EL (cell line): ENCODE measurements at regions not wholly inside any gene's neighbourhood (a gene's known extent, or its start where the extent isn't known, plus 50 kb on each side); places are given as distances from the start of the nearest gene placed in this dataset.
"Not testable (repeated sequence)": the region's sequence is repeated elsewhere in the genome, so short reads cannot be mapped to it uniquely, and the experiment has no call there.

Source experiments
- DNase-seq: peaks from one replicate; pipeline ENCODE4 v3.0.0-alpha.2; 2016

DNA sequence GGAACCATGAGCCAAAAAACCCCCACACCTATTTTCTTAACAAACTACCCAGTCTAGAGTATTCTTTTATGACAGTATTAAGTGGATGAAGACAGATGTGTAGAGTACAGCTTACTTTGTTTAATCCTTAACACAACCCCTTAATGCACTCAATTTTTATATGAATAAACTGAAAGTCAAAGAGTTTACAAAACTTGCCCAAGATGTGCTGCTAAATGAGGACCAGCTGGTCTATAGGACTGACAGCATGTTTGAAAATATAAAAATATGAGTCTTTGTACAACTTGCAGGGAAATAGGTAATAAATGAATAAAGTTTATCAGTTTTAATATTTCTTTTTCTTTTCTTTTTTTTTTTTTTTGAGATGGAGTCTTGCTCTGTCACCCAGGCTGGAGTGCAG lies 102.3 kb downstream of the ZFY start:
- DNase-seq: no peak

DNA sequence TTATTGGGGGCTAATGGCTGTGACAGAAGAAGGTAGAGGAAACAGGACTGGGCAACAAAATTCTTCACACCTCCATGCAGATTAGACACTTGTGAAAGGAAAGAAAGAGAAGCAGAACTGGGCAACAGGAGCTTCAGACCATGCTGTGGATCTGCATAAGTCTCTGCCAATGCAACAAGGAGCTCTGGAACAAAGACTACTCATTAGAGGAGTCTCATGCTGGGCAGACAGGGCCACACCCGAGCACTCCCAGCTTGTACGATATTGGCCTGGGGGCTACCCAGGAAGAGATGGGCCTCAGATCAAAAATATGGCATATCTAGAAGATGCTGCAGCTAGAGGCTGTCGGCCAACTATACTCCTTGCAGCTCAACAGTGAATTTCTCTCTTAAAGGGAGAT lies 105.2 kb downstream of the ZFY start:
- DNase-seq: no peak

DNA sequence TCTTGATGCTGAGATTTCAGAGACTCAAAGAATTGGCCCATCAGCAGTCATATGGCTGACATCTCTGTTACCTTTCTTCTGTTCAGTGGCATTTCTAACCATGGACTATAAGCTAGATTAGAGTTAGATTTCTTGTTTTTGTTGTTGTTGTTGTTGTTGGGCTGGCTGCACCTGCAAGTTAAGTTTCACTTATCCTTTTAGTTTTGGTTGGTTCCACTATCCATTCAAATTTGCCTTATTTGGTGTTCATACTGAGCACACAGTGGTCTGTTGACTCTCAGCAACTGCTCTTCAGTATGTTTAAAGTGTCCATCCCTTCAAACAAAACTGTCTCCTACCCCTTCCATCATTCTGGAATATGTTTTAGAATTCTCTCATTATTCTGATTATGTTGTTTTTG lies 106.8 kb downstream of the ZFY start:
- DNase-seq: no peak

DNA sequence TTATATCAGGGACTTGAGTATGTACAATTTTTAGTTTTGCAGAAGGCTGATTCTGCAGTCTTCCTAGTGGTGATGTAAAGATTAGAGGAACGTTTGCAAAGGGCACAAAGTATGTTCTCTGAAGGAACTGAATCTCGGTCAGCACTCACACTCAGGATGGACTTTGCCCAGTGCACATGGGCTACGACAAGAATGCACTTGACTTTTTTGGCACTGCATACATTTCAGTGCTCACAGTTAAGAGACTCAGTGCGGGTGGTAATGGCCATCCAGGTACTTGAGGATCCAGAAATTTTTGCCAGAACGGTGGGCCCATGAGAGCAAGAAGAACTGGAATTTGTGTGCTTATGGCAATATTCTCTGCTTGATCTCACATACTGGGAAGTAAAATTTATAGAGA lies 107.7 kb downstream of the ZFY start:
- no peak for DNase-seq

DNA sequence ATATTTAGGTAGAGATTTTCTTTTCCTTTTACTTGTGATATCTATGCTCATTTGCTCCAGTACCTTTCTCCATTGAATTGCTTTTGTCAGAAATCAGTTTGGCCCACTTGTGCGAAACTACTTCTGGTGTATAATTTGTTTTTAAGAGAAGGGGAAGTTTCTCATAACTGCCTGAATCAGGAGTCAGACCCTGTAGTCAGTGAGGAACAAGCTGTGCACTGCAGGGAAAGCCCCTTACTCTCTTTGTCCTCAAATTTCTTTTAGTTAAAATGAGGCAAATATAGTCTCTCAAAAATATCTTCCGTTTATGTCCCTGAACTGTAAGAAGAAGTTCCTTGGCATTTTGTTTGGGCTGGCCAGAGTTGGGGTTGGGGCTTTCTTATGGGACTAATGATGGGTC lies 109.9 kb downstream of the ZFY start:
- no peak for DNase-seq

DNA sequence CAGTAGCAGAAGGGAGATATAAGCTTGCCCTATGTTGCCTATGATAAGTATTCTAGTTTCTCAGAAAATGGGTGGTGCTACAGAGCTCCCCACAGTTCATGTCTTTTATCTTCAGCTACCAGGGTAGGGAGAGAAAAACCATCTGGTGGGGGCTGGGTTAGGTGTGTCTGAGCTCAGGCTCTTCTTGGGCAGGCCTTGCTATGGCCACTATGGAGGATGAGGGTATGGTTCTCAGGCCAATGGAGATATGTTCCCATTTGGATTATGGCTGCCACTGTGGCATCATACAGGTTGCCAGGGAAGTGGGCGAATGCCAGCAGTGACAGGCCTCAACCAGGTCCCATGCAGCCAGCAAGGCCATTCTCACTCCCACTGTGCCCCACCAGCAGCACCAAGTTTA lies 120.3 kb downstream of the ZFY start:
- not testable (repeated sequence) for DNase-seq

DNA sequence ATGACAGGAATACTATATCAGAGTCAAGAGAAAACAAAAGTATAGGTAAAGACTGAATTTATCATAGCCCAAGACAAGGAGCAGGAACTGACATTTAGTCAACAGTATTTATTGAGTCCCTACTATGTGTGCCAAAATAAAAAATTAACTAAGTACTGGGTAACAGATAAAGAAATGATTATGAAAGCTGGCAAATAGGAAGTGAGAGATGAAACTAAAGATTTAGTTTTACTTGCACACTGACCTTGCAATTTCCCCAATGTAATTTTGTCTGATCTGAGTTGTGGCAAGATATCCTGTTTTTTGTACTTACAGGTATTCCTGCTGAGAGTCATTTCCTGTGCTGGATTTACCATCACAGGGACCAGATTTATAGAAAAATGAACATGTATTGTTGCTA lies 123.2 kb downstream of the ZFY start:
- DNase-seq: not testable (repeated sequence)

DNA sequence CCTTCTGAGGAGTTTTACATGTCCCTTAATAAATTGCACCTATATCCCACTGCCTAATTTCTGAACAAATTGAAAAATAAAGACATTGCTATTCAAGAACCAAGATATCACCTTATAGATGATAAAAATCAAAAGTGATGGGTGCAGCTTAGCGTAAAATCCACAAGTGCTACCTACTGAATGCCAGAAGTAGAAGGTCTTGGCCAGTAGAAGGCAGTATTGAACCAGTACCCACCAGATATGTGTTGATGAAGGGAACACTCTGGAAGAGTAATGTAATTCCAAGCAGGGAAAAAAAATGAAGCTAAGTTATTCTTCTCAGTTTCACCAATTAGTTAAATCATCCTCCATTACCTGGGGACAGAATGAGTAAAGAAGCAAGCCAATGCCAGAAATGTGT lies 125.5 kb downstream of the ZFY start:
- not testable (repeated sequence) for DNase-seq

DNA sequence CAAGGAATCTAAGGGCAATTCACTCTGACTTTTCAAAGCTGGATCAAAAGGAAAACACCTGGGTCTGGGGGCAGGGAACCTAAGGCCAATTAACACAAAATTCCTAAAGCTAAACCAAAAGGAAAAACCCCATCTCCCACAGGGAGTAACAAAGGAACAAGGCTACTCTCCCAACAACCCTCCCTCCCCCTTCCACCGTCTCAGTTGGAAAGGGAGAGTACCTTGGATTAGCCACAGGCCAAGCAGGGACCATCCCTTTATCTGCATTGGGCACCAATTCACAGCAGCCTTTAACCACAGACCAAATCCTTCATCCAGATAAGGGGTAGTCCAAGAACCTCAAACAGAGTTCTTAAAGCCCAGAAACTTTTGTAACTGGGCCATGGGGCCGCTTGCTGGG lies 153.0 kb downstream of the ZFY start:
- DNase-seq: not testable (repeated sequence)

DNA sequence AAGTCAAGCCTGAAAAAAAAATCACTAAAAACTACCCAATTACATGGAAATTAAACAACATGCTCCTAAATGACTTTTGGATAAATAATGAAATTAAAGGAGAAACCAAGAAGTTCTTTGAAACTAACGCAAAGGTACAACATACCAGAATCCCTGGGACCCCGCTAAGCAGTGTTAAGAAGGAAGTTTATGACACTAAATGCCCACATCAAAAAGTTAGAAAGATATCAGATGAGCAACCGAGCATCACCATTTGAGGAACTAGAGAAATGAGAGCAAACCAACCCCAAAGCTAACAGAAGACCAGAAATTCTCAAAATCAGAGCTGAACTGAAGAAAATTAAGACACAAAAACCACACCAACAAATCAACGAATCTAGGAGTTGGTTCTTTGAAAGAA lies 173.5 kb downstream of the ZFY start:
- DNase-seq: not testable (repeated sequence)

DNA sequence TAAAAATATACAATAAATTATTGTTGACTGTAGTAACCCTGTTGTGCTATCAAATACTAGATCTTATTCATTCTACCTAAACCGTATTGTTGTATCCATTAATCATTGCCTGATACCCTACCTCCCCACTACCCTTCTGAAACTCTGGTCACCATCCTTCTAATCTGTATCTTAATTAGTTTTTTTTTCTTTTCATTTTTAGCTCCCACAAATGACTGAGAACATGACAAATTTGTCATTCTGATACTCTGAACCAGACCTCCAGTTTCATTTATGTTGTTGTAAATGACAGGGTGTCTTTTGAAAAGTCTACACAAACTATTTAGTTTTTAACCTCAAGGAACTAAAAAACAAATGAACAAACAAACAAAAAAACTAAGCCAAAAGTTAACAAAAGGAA lies 185.1 kb downstream of the ZFY start:
- not testable (repeated sequence) for DNase-seq

DNA sequence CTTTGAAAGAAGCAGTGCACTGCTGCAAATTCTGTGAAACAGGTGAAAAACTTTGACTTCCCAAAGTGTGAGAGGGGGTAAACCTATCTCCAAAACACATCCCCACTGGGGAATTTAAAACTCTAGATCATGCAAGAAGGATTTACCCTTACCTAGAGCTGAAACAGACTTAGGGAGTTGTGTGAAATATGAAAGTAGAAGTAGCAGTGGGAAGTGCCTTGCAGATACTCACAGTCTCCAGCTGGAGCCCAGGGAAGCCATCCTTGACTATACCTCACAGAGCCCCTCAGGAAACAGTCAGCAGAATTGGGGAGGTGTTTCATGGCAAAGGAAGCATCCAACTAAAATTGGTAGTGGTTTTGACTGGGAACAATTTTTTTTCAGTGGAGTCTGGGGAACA lies 185.5 kb downstream of the ZFY start:
- DNase-seq: not testable (repeated sequence)

DNA sequence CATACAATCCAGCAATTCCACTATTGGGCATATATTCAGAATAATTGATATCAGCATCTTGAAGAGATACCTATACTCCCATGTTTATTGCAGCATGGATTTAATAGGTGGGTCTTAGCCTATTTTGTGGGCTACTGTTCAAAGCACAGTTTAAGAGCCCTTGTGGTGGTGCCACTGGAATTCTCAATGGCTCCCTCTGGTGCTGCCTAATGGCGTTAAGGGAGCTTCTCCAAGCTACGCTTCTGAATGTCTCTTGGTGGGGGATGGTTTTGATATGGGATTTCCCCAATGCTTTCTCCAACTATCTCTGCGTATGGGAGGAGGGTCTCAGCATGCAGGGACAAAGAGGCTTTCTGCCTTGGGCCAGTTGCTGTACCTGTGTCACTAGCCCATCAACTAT lies 188.3 kb downstream of the ZFY start:
- DNase-seq: not testable (repeated sequence)

DNA sequence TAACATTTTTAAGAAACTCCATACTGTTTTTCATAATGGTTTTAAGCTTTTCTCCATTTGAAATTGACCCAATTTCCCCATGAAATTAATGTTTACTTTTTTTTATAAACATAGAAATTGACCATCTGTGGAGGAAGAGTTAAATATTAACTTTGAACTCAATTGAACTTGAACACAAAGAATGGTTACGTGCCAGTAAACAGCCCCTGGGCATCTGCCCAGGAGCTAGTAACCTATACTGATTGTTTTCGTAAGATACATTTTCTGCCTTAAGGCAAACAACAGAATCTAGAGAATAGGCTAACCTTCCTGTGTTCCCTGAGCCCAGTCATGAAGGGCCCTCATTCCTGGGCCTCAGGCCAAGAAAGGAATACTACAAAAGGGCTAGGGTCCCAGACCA lies 235.9 kb downstream of the ZFY start:
- not testable (repeated sequence) for DNase-seq

DNA sequence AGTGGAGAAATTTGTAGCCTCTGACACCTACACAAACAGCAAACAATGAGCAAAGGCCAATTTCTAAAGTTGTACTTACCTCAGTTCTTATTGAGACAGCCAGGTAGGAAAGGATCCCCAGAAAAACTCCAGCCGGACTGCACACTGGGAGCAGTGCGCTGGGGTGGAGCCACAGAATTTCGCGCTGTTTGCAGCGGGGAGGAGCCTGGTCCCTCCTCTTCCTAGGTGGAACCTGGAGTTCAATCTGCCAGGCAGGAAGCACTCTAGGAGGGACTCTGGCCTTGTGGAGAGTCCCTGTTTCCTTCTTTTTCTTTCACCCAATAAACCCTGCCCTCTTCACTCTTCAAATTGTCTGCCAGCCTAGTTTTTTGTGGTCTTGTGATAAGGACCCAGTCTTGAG lies 259.9 kb downstream of the ZFY start:
- DNase-seq: not testable (repeated sequence)

DNA sequence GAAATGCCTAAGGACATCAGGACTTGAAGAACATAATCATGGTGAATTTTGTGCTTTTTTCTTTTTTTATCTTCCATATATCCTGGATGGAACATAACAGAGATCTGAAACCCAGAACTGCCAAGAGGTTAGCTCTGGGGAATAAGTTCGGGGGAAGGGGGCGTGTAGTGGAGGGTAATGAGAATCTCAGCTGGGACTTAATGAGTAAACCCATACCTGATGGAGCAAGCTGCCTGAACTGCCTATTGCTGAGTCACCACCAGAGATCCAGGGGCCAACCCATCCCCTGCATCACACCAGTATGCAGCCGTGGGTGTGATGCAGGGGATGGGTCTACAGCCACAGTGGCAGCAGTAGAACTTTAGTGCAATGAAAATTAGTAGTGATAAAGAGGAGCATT lies 267.1 kb downstream of the ZFY start:
- not testable (repeated sequence) for DNase-seq

DNA sequence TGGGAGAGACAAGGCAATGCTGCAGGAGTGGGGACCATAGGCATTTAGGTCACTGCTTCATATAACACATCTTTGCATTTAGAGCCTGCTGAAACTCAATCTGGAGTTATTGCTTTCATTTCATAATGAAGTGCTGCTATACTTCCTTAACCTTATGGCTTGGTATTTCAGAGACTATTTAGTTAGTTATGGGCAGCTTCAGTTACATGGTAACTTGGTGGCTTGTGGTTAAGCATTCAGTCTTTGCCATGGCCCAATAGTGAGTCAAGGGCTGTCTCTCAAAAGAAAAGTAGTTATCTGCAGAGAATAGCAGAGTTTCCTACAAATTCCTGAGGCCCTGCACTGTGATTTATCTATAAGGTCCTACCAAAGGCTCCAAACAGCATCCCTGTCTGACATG lies 271.6 kb downstream of the ZFY start:
- DNase-seq: not testable (repeated sequence)

DNA sequence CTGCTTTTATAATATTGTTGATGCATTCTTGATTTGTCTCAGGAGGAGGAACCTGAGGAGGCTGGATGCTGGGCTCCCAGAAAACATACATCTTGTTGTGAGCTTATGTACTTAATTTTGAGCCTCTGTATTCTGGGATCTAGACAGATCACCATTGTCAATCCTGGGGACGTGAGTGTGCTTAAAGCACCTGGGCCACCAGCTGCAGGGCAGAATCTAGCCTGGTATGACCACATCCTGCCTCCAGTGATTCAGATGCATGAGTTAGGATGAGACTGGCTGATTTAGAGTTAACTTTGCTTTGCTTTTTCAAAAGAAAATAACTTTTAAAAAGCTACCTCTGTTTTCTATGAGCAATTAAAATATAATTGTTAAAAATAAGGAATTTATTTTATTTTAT lies 278.0 kb downstream of the ZFY start:
- DNase-seq: not testable (repeated sequence)

DNA sequence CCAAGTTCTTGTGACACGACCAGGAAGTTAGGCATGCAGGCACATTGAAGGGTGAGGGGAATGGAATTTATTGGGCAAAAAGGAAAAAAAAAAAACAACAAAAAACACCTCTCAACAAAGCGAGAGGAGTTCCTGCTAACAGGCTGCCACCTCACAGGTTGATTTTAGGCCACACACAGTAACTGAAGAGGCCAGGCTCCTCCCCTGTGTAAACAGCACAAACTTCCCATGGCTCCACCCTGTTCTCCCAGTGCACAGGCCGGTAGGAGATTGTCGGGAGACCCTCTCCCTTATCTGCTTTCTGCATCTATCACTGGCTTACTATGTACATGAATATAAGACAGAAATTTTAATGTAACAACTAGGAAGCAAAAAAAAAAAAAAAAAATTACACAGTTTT lies 283.0 kb downstream of the ZFY start:
- DNase-seq: not testable (repeated sequence)

DNA sequence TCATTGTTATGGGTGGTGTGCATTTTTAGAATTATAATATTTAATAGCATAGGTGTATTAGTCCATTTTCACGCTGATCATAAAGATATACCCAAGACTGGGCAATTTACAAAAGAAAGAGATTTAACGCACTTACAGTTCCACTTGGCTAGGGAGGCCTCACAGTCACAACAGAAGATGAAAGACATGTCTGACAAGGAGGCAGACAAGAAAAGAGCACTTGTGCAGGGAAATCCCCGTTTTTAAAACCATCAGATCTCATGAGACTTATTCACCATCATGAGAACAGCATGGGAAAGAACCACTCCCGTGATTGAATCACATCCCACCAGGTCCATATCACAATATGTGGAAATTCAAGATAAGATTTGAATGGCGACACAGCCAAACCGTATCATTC lies 283.4 kb downstream of the ZFY start:
- not testable (repeated sequence) for DNase-seq

DNA sequence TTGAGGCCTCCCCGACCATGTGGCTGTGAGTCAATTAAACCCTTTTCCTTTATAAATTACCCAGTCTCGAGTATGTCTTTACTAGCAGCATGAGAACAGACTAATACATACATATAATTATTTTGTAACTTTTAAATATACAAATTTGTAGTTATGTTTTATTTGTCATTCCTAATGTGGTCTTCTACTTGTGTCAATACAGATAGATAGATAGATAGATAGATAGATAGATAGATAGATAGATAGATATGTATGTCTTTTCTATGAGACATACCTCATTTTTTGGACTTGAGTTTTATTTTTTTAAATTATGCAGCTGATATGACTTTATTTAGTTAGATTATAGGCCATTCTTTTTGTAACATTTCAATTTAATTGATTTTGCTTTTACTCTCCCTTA lies 316.0 kb upstream of the TGIF2LY start:
- not testable (repeated sequence) for DNase-seq

DNA sequence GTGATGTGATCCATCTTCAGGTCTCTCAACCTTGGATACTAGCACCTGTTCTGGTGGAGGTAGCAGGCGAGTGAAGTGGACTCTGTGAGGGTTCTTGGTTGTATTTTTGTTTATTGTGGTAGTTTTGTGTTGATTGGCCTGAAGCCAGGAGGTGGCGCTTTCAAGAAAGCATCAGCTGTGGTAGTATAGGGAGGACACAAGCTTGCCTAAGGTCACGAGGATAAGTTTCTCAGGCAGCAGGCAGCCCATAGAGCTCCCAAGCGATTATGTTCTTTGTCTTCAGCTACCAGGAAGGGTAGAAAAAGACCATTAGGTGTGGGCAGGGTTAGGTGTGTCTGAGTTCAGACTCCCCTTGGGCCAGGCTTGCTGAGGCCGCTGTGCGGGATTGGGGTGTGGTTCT lies 290.8 kb upstream of the TGIF2LY start:
- not testable (repeated sequence) for DNase-seq

DNA sequence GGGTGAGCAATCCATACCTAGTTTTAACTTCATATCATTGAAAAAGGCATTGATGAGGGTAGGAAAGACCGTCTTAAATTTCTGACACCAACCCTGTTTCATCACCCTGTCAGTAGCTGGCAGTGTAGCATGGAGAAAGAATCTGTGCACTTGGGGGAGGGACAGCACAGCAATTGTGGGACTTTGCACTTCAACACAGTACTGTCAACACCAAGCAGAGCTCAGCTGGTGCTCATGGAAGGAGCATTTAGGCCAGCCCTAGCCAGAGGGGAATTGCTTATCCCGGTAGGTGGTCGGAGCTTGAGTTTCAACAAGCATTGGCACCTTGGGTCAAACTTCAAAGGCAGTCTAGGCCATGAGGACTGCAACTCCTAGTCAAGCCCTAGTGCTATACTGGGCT lies 281.6 kb upstream of the TGIF2LY start:
- DNase-seq: not testable (repeated sequence)

DNA sequence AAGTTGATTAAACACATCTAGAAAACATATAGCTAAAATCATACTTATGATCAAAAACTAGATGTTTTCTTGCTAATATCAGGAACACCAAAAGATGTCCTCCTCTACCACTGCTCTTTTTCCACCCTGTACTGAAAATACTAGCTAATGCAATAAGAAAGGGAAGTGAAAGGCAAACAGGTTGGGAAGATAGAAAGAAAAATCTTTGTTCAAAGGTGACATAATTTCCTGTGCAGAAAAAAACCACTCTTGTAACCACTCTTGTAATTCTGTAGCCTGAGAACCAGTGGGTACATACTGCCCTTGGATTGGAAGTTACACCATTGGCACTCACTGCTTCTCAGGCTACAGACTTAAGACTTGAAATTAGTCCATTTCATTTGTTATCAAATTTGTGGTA lies 258.9 kb upstream of the TGIF2LY start:
- not testable (repeated sequence) for DNase-seq

DNA sequence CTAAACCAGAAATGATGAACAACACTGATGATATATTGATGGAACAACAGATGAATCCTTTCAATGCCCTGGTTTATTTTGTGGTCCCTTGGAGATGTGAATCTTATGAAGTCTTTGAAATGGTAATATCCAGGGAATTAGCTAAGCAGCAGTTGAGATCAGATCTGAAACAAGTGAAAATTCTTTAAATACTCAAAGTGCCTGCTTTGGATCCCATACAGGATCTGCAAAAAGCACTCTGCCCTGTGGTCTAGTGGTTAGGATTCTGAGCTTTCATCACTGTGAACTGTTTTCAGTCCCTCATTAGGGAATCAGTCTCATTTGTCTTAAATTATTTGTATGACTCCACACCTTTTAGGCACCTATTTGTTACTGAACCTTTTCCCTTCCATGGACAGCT lies 211.3 kb upstream of the TGIF2LY start:
- DNase-seq: not testable (repeated sequence)

DNA sequence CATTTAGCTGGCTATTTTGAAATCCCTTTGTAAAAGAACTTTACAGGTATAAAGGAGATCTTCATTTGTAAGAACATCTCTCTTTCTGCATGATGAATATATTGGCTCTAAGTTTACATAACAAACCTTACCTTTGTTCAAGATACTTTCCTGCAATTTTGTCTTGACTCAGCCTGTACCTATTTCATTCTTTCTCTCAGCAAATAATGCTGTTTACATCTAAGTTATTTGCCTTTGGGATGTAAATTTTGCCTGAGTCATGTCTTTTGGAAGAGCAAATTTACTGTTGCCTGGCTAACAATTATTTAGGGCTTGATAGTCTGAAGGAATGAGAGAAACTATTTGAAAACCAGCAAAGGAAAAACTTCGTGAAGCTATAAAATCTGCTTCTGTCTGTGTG lies 210.4 kb upstream of the TGIF2LY start:
- DNase-seq: not testable (repeated sequence)
